ENCODE measurements at regions not wholly inside any gene's neighbourhood (a gene's known extent, or its start where the extent isn't known, plus 50 kb on each side); places are given as distances from the start of the nearest gene placed in this dataset.
A peak's percentile ranks its signal among the peaks of the same experiment; 100 is the strongest.

GRCh38 chr10:131641231-131641630, 259.6 kb upstream of the PPP2R2D start:
- CTCF ChIA-PET = no interaction called here
- TF ChIP-seq CBX5 (IDR thresholded peaks at IDR 0.05; ENCODE audit: low read depth) (peak; percentile 87; the same call in 1 of the 2 replicates), SMARCA5 (IDR thresholded peaks at IDR 0.05) (no peak), GABPA (IDR thresholded peaks at IDR 0.05; ENCODE audit: low read depth) (peak; percentile 62; the same call in 1 of the 2 replicates), CREM (IDR thresholded peaks at IDR 0.05; ENCODE audit: low read depth) (peak; percentile 83), TCF3 (IDR thresholded peaks at IDR 0.05; ENCODE audit: borderline replicate concordance, insufficient read depth, low read depth, low read length) (peak; percentile 74; the same call in 1 of the 2 replicates), FOXM1 (IDR thresholded peaks at IDR 0.05; ENCODE audit: low read depth, low read length) (peak; percentile 90), SP1 (IDR thresholded peaks at IDR 0.05; ENCODE audit: low read depth, low read length) (peak; percentile 69), RCOR1 (conservative IDR thresholded peaks at IDR 0.05; ENCODE audit: low read depth, low read length) (no peak), POLR2AphosphoS5 (IDR thresholded peaks at IDR 0.05; ENCODE audit: low read length) (no peak), BCL11A (IDR thresholded peaks at IDR 0.05; ENCODE audit: low read depth, low read length) (peak; percentile 94), ZNF622 (IDR thresholded peaks at IDR 0.05) (no peak), HCFC1 (IDR thresholded peaks at IDR 0.05; ENCODE audit: low read length) (no peak), USF1 (IDR thresholded peaks at IDR 0.05; ENCODE audit: borderline replicate concordance, extremely low read length, insufficient read depth, low read depth, low read length) (peak; percentile 75), SRF (IDR thresholded peaks at IDR 0.05; ENCODE audit: low read depth in 2 of 2, low read length in 2 of 2) (no peak), PAX5 (IDR thresholded peaks at IDR 0.05; ENCODE audit: borderline replicate concordance, low read depth, low read length) (peak; percentile 89; the same call in 1 of the 2 replicates), MTA3 (IDR thresholded peaks at IDR 0.05; ENCODE audit: borderline replicate concordance, low read length) (peak; percentile 78; the same call in 1 of the 2 replicates), YY1 (IDR thresholded peaks at IDR 0.05; ENCODE audit: low read depth, low read length) (0 out of 2 replicates have a peak, but pooled peaks have one; percentile 8), RBBP5 (conservative IDR thresholded peaks at IDR 0.05) (no peak), STAT1 (conservative IDR thresholded peaks at IDR 0.05) (no peak), POU2F2 (IDR thresholded peaks at IDR 0.05; ENCODE audit: borderline replicate concordance, low read depth, low read length) (peak; percentile 84), EED (IDR thresholded peaks at IDR 0.05; ENCODE audit: low read depth) (peak; percentile 91), CEBPB (IDR thresholded peaks at IDR 0.05; ENCODE audit: borderline replicate concordance in 1 of 2, low read depth in 2 of 2, low read length in 2 of 2) (peak in 1 of 2 experiments; percentile 78; a peak in 1 of 4 replicates), IRF4 (IDR thresholded peaks at IDR 0.05; ENCODE audit: low read depth, low read length) (peak; percentile 95), RAD51 (IDR thresholded peaks at IDR 0.05) (peak; percentile 54; the same call in 1 of the 2 replicates), ASH2L (IDR thresholded peaks at IDR 0.05; ENCODE audit: borderline replicate concordance, low read depth) (peak; percentile 67; the same call in 1 of the 2 replicates)
- TF ChIP-seq, protein P1, sequence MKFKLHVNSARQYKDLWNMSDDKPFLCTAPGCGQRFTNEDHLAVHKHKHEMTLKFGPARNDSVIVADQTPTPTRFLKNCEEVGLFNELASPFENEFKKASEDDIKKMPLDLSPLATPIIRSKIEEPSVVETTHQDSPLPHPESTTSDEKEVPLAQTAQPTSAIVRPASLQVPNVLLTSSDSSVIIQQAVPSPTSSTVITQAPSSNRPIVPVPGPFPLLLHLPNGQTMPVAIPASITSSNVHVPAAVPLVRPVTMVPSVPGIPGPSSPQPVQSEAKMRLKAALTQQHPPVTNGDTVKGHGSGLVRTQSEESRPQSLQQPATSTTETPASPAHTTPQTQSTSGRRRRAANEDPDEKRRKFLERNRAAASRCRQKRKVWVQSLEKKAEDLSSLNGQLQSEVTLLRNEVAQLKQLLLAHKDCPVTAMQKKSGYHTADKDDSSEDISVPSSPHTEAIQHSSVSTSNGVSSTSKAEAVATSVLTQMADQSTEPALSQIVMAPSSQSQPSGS (IDR thresholded peaks at IDR 0.05; ENCODE audit: low read length) = peak; percentile 92

More at GRCh38 chr10:131641231-131641630, 259.6 kb upstream of the PPP2R2D start:
- 13% methylated on average over 4 of the region's 4 CpGs for WGBS (ENCODE audit: insufficient coverage, insufficient replicate concordance, low lambda C conversion rate, missing lambda C conversion rate)
- Histone ChIP-seq H3K9ac (ENCODE audit: control insufficient read depth, insufficient read depth, low read length) (no peak overlapping the region), H3K36me3 (ENCODE audit: control insufficient read depth in 2 of 2, insufficient read depth in 2 of 2, low read length in 1 of 2) (no peaks in the 10 kb centered on the region), H3K79me2 (ENCODE audit: control insufficient read depth, insufficient read depth, low read length) (no peaks in the 10 kb centered on the region), H3K4me2 (ENCODE audit: control insufficient read depth, insufficient read depth) (peak overlapping the region; percentile 44), H3K27me3 (replicated peaks in 1 of 2; ENCODE audit: control insufficient read depth in 2 of 2, insufficient read depth in 2 of 2, low read length in 1 of 2) (no peaks in the 10 kb centered on the region), H3K27ac (ENCODE audit: control insufficient read depth, insufficient read depth) (peak overlapping the region; percentile 62), H3K9me3 (replicated peaks; ENCODE audit: control insufficient read depth, insufficient read depth, low read length) (peaks cover 9% of the 10 kb centered on the region), H4K20me1 (ENCODE audit: control insufficient read depth, insufficient read depth) (no peaks in the 10 kb centered on the region), H3K4me3 (no peak overlapping the region), H3K4me1 (ENCODE audit: control insufficient read depth, insufficient read depth, low read length) (peaks cover 18% of the 10 kb centered on the region), H2AFZ (ENCODE audit: control insufficient read depth, low read depth, low read length) (peak overlapping the region; percentile 48)
- peak; percentile 91 for ATAC-seq
- ChIA-PET RAD21 (ENCODE audit: unreplicated experiment) (no interaction called here), SMC1A (ENCODE audit: uncharacterized antibody, unreplicated experiment) (no interaction called here), POLR2A (no interaction called here)
- DNase-seq (ENCODE audit: low read depth, low spot score) = peak; percentile 72
- intact Hi-C loops (cut with micrococcal nuclease; ENCODE audit: unreplicated experiment) = no loop called here
- no TSS peak for BruUV-seq (replicated peaks)
- peak; percentile 86 for FAIRE-seq
- in situ Hi-C loops (cut with MboI) = no loop called here
